Endodermal cell (in vitro differentiated cells): ENCODE measurements at regions not wholly inside any gene's neighbourhood (a gene's known extent, or its start where the extent isn't known, plus 50 kb on each side); places are given as distances from the start of the nearest gene placed in this dataset.

Experiments used
- DNase-seq: peaks from one replicate; pipeline ENCODE4 v3.0.0-alpha.2; 2017
- H3K27ac ChIP-seq: 2 replicates; pipeline ENCODE4 v1.5.1; 2013; ENCODE audit warnings: mild to moderate bottlenecking, low read depth, low read length, moderate library complexity
- H3K27me3 ChIP-seq: 2 replicates; pipeline ENCODE4 v1.6.1; 2013; ENCODE audit warnings: mild to moderate bottlenecking, low read length, moderate library complexity; ENCODE audit not compliant: insufficient read depth, control insufficient read depth, poor library complexity, severe bottlenecking
- H3K36me3 ChIP-seq: 2 replicates; pipeline ENCODE4 v1.7.0; 2013; ENCODE audit warnings: mild to moderate bottlenecking, low read length, moderate library complexity; ENCODE audit not compliant: control insufficient read depth, insufficient read depth
- H3K4me1 ChIP-seq: one replicate; pipeline ENCODE4 v1.7.0; 2013; ENCODE audit warnings: low read length; ENCODE audit not compliant: control insufficient read depth, insufficient read depth
- H3K4me3 ChIP-seq: 2 replicates; pipeline ENCODE4 v1.5.1; 2013; ENCODE audit warnings: mild to moderate bottlenecking, low read length, moderate library complexity
- H3K9ac ChIP-seq: 2 replicates; pipeline ENCODE4 v1.6.1; 2013; ENCODE audit warnings: mild to moderate bottlenecking, low read length, moderate library complexity; ENCODE audit not compliant: poor library complexity, severe bottlenecking; ENCODE audit errors: extremely low read depth
- H3K9me3 ChIP-seq: 2 replicates; pipeline ENCODE4 v1.6.1; 2013; ENCODE audit warnings: mild to moderate bottlenecking, low read length, moderate library complexity; ENCODE audit not compliant: control insufficient read depth
- H3K27ac Mint-ChIP-seq: 2 replicates; pipeline ENCODE4 v1.8.0; 2020; ENCODE audit warnings: mixed read lengths
- H3K27me3 Mint-ChIP-seq: 2 replicates; pipeline ENCODE4 v1.8.0; 2021; ENCODE audit warnings: mild to moderate bottlenecking, mixed read lengths; ENCODE audit not compliant: insufficient read depth
- H3K36me3 Mint-ChIP-seq: 2 replicates; pipeline ENCODE4 v1.8.0; 2020; ENCODE audit warnings: low read depth, mixed read lengths
- H3K4me1 Mint-ChIP-seq: 2 replicates; pipeline ENCODE4 v1.8.0; 2020; ENCODE audit warnings: mixed read lengths
- H3K4me3 Mint-ChIP-seq: 2 replicates; pipeline ENCODE4 v1.8.0; 2020; ENCODE audit warnings: mild to moderate bottlenecking, moderate library complexity, mixed read lengths
- H3K9me3 Mint-ChIP-seq: 2 replicates; pipeline ENCODE4 v1.8.0; 2020; ENCODE audit warnings: mild to moderate bottlenecking, mixed read lengths
- CTCF ChIP-seq: fragments of 200-600 bp; sonication (generic); conservative IDR thresholded peaks from 2 replicates; pipeline ENCODE4 v1.5.0; 2021; ENCODE audit warnings: antibody characterized with exemption, mild to moderate bottlenecking
- WGBS, 2 experiments: methylation state at CpG; one replicate each; pipeline versions ENCODE4 v1.1.5 to v1.1.7; 2013; ENCODE audit warnings: missing lambda C conversion rate in 2 of 2, mixed read lengths in 1 of 2; ENCODE audit not compliant: insufficient coverage in 1 of 2, insufficient read length in 1 of 2; 5-methylcytosine and 5-hydroxymethylcytosine counted together

- Mint-ChIP-seq H3K27me3 (no peaks in the 10 kb centered on the region), H3K36me3 (no peaks in the 10 kb centered on the region), H3K9me3 (no peaks in the 10 kb centered on the region), H3K27ac (no peak overlapping the region), H3K4me1 (peaks cover 10% of the 10 kb centered on the region), H3K4me3 (no peak overlapping the region)
- 86 to 89% methylated on average over 5 of the region's 5 CpGs for WGBS, 2 experiments
- no peaks in the 10 kb centered on the region for H3K27me3 ChIP-seq
- H3K27ac ChIP-seq = no peak overlapping the region
- no peaks in the 10 kb centered on the region for H3K9me3 ChIP-seq
- no peak for DNase-seq
- TF ChIP-seq CTCF = no peak
- no peak overlapping the region for H3K9ac ChIP-seq
- no peak overlapping the region for H3K4me3 ChIP-seq
- no peaks in the 10 kb centered on the region for H3K36me3 ChIP-seq
- no peaks in the 10 kb centered on the region for H3K4me1 ChIP-seq
Measured at GRCh38 chr1:216805233-216805632, 82.0 kb upstream of the ESRRG start.

DNA sequence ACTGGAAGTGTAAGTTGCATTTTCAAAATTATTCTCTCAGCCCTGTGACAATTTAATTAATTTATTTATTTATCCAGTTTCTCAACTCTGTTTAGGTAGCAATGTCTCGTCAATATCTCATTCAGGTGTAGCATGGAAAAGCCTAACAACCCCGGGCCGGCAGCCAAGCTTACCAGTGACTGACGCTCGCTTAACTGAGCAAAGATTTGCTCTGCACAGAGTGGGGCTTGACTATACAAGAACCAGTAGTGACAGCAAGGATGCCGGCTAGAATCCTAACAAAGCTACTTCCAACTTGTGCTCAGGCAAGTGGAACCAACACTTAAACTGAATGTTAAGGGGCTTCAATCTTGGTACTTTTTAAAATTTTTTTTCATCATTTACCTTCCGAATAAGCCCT, 80.9 kb upstream of the ESRRG start:
- H3K27ac Mint-ChIP-seq = no peak overlapping the region
- no peak overlapping the region for H3K9ac ChIP-seq
- no peak for DNase-seq
- H3K36me3 ChIP-seq = no peaks in the 10 kb centered on the region
- peaks cover 10% of the 10 kb centered on the region for H3K4me1 Mint-ChIP-seq
- H3K4me3 Mint-ChIP-seq = no peak overlapping the region
- H3K36me3 Mint-ChIP-seq = no peaks in the 10 kb centered on the region
- no peak for TF ChIP-seq CTCF
- 72 to 77% methylated on average over 6 to 7 of the region's 7 CpGs for WGBS, 2 experiments
- H3K27me3 ChIP-seq = no peaks in the 10 kb centered on the region
- no peaks in the 10 kb centered on the region for H3K9me3 Mint-ChIP-seq
- H3K27me3 Mint-ChIP-seq = no peaks in the 10 kb centered on the region
- H3K27ac ChIP-seq = no peak overlapping the region
- H3K4me3 ChIP-seq = no peak overlapping the region
- no peaks in the 10 kb centered on the region for H3K9me3 ChIP-seq
- H3K4me1 ChIP-seq = no peaks in the 10 kb centered on the region

- no peaks in the 10 kb centered on the region for H3K9me3 ChIP-seq
- no peak for TF ChIP-seq CTCF
- H3K27me3 Mint-ChIP-seq = no peaks in the 10 kb centered on the region
- no peaks in the 10 kb centered on the region for H3K9me3 Mint-ChIP-seq
- no peak overlapping the region for H3K27ac Mint-ChIP-seq
- H3K9ac ChIP-seq = no peak overlapping the region
- H3K27ac ChIP-seq = no peak overlapping the region
- no peaks in the 10 kb centered on the region for H3K27me3 ChIP-seq
- H3K36me3 Mint-ChIP-seq = no peaks in the 10 kb centered on the region
- H3K4me1 ChIP-seq = no peaks in the 10 kb centered on the region
- no peak for DNase-seq
- H3K4me1 Mint-ChIP-seq = no peaks in the 10 kb centered on the region
- no peaks in the 10 kb centered on the region for H3K36me3 ChIP-seq
- H3K4me3 ChIP-seq = no peak overlapping the region
- no peak overlapping the region for H3K4me3 Mint-ChIP-seq
Measured at GRCh38 chr1:216794586-216794985, 71.4 kb upstream of the ESRRG start.
